ENCODE measurements at regions not wholly inside any gene's neighbourhood (a gene's known extent, or its start where the extent isn't known, plus 50 kb on each side); places are given as distances from the start of the nearest gene placed in this dataset.

DNA sequence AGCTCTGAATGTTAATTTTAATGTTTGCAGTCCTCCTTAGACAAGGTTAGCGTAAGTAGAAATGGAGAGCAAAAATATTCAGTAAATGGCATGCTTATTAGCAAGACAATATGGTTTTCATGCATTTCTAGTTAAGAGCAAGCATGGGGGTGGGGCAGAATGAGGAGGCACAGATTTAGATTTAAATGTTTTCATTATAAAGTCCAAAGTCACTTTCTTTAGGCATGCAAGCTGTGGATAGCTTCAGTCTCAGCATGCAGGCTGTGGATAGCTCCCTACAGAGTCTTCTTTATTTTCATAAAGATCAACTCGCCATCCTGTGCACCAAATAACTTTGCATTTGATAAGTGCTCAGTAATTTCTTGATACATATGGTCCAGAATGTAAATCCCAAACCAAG lies 1294.5 kb upstream of the ADGRL2 start:
- no peaks in the 10 kb centered on the region for H3K36me3 Mint-ChIP-seq (ENCODE audit: unreplicated experiment)
- no peaks in the 10 kb centered on the region for H3K27me3 Mint-ChIP-seq (ENCODE audit: unreplicated experiment)
- no peak overlapping the region for H3K27ac Mint-ChIP-seq (ENCODE audit: unreplicated experiment)
- no peaks in the 10 kb centered on the region for H3K4me1 Mint-ChIP-seq (ENCODE audit: unreplicated experiment)
- H3K9me3 Mint-ChIP-seq (ENCODE audit: unreplicated experiment) = no peaks in the 10 kb centered on the region
- TF ChIP-seq, protein P1, sequence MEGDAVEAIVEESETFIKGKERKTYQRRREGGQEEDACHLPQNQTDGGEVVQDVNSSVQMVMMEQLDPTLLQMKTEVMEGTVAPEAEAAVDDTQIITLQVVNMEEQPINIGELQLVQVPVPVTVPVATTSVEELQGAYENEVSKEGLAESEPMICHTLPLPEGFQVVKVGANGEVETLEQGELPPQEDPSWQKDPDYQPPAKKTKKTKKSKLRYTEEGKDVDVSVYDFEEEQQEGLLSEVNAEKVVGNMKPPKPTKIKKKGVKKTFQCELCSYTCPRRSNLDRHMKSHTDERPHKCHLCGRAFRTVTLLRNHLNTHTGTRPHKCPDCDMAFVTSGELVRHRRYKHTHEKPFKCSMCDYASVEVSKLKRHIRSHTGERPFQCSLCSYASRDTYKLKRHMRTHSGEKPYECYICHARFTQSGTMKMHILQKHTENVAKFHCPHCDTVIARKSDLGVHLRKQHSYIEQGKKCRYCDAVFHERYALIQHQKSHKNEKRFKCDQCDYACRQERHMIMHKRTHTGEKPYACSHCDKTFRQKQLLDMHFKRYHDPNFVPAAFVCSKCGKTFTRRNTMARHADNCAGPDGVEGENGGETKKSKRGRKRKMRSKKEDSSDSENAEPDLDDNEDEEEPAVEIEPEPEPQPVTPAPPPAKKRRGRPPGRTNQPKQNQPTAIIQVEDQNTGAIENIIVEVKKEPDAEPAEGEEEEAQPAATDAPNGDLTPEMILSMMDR (IDR thresholded peaks at IDR 0.05) = no peak
- H3K4me3 Mint-ChIP-seq (ENCODE audit: unreplicated experiment) = no peak overlapping the region
- no peak for DNase-seq (ENCODE audit: extremely low spot score, unreplicated experiment)

DNA sequence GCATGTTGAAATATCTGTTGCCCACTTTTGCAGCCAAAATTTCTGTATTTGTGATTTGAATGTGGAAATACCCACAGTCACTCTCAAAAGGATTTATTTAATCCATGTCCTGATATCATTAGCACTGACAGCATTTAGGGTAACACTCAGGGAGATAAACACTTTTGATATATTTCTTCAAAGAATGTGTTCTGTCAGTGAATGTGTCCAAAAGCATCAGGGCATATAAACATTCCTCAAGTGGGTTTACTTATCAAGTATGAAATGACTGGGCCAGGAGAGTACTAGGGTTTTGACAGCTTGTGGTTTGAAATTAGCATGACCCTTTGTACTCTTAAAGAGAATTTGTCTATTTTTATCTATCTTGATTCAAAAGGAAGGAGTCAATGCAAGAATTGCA lies 1302.1 kb upstream of the ADGRL2 start:
- DNase-seq (ENCODE audit: extremely low spot score, unreplicated experiment) = no peak
- TF ChIP-seq, protein P1 (IDR thresholded peaks at IDR 0.05) = no peak
- Mint-ChIP-seq H3K27me3 (ENCODE audit: unreplicated experiment) (no peaks in the 10 kb centered on the region), H3K27ac (ENCODE audit: unreplicated experiment) (no peak overlapping the region), H3K9me3 (ENCODE audit: unreplicated experiment) (no peaks in the 10 kb centered on the region), H3K36me3 (ENCODE audit: unreplicated experiment) (no peaks in the 10 kb centered on the region), H3K4me3 (ENCODE audit: unreplicated experiment) (no peak overlapping the region), H3K4me1 (ENCODE audit: unreplicated experiment) (no peaks in the 10 kb centered on the region)

DNA sequence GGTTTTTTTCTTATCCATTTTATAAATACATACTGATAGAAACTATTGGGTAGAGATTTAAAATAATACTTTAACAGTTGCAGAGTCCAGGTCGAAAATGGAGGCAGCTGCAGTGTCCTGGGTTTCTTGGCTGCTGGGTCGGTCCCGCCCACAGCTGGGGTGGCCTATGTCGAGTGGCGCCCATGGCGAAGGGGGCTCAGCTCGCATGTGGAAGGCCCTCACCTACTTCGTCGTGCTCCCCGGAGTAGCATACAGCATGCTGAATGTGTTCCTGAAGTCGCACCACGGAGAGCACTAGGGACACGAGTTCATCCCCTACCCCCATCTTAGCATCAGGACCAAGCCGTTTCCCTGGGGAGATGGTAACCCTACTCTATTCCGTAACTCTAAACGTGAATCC lies 1304.9 kb upstream of the ADGRL2 start:
- TF ChIP-seq, protein P1 (IDR thresholded peaks at IDR 0.05) = no peak

DNA sequence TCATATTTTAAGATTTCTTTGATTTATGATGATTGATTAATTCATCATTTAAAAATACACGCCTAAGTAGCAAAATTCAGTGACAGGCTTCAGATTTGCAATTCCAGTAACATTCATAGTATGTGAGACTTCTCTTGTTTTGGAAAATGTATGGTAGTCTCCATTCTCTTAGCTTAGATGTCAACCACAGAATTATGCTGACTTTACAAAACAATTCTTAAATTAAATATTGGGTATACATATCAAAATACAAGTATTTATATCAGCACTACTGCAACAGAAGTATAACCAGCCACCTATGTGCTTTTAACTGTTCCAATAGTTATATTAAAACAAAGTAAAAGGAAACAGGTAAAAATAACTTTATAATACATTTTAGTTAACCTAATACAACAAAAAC lies 1328.6 kb upstream of the ADGRL2 start:
- Mint-ChIP-seq H3K4me1 (ENCODE audit: unreplicated experiment) (no peaks in the 10 kb centered on the region), H3K4me3 (ENCODE audit: unreplicated experiment) (no peak overlapping the region), H3K27me3 (ENCODE audit: unreplicated experiment) (no peaks in the 10 kb centered on the region), H3K27ac (ENCODE audit: unreplicated experiment) (no peak overlapping the region), H3K36me3 (ENCODE audit: unreplicated experiment) (no peaks in the 10 kb centered on the region), H3K9me3 (ENCODE audit: unreplicated experiment) (peaks cover 9% of the 10 kb centered on the region)
- TF ChIP-seq, protein P1 (IDR thresholded peaks at IDR 0.05) = no peak
- no peak for DNase-seq (ENCODE audit: extremely low spot score, unreplicated experiment)

More for the DNA sequence above, 1304.9 kb upstream of the ADGRL2 start:
- Mint-ChIP-seq H3K4me3 (ENCODE audit: unreplicated experiment) (no peak overlapping the region), H3K9me3 (ENCODE audit: unreplicated experiment) (no peaks in the 10 kb centered on the region), H3K27ac (ENCODE audit: unreplicated experiment) (no peak overlapping the region), H3K4me1 (ENCODE audit: unreplicated experiment) (no peaks in the 10 kb centered on the region), H3K27me3 (ENCODE audit: unreplicated experiment) (no peaks in the 10 kb centered on the region), H3K36me3 (ENCODE audit: unreplicated experiment) (no peaks in the 10 kb centered on the region)
- no peak for DNase-seq (ENCODE audit: extremely low spot score, unreplicated experiment)

DNA sequence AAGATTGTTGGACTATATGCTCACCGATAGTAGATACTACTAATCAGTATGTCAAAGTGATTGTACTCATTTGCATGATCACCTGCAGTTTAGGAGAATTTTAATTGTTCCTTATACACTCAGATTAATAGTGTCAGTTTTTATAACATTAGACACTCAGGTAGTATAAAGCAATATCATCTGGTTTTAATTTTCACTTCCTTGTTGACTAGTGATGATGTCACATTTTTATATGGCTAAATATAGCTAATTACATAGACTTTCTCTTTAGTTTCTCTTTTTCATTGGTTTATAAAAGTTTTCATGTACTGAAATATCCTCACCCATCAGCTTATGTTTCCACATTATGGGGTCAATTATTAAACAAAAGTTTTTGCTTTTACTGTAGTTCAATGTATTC lies 1332.4 kb upstream of the ADGRL2 start:
- peaks cover 9% of the 10 kb centered on the region for H3K9me3 Mint-ChIP-seq (ENCODE audit: unreplicated experiment)
- no peak overlapping the region for H3K4me3 Mint-ChIP-seq (ENCODE audit: unreplicated experiment)
- no peaks in the 10 kb centered on the region for H3K4me1 Mint-ChIP-seq (ENCODE audit: unreplicated experiment)
- no peaks in the 10 kb centered on the region for H3K36me3 Mint-ChIP-seq (ENCODE audit: unreplicated experiment)
- DNase-seq (ENCODE audit: extremely low spot score, unreplicated experiment) = no peak
- H3K27ac Mint-ChIP-seq (ENCODE audit: unreplicated experiment) = no peak overlapping the region
- H3K27me3 Mint-ChIP-seq (ENCODE audit: unreplicated experiment) = no peaks in the 10 kb centered on the region
- TF ChIP-seq, protein P1 (IDR thresholded peaks at IDR 0.05) = no peak
